ENCODE measurements at regions not wholly inside any gene's neighbourhood (a gene's known extent, or its start where the extent isn't known, plus 50 kb on each side); places are given as distances from the start of the nearest gene placed in this dataset.

DNA sequence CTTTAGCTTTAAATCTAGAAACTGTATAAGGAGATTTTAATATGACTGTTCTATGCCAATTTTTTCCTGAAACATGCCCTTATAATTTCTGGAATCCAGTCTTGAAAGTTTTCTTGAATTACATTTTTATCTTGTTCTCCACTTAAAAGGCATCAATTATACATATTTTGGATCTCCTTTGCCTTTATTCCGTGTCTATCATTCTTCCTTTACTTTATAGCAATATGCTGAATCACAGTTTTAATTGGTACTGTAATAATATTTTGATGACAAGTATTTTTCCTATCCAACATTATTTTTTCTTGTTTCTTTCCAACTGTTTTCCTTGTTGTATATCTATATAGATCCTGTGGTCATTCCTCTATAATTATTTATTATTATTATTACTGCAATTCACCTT, 361.2 kb downstream of the PIK3R1 start:
- TF ChIP-seq, protein P1, sequence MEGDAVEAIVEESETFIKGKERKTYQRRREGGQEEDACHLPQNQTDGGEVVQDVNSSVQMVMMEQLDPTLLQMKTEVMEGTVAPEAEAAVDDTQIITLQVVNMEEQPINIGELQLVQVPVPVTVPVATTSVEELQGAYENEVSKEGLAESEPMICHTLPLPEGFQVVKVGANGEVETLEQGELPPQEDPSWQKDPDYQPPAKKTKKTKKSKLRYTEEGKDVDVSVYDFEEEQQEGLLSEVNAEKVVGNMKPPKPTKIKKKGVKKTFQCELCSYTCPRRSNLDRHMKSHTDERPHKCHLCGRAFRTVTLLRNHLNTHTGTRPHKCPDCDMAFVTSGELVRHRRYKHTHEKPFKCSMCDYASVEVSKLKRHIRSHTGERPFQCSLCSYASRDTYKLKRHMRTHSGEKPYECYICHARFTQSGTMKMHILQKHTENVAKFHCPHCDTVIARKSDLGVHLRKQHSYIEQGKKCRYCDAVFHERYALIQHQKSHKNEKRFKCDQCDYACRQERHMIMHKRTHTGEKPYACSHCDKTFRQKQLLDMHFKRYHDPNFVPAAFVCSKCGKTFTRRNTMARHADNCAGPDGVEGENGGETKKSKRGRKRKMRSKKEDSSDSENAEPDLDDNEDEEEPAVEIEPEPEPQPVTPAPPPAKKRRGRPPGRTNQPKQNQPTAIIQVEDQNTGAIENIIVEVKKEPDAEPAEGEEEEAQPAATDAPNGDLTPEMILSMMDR (IDR thresholded peaks at IDR 0.05) = no peak
- ATAC-seq (ENCODE audit: low FRiP score) (no peak), DNase-seq (ENCODE audit: low spot score) (no peak)

- TF ChIP-seq, protein P1 (IDR thresholded peaks at IDR 0.05) = no peak
- no peak for ATAC-seq (ENCODE audit: low FRiP score)
- no peak for DNase-seq (ENCODE audit: low spot score)
Observed at GRCh38 chr5:68582284-68582683, 366.7 kb downstream of the PIK3R1 start.

DNA sequence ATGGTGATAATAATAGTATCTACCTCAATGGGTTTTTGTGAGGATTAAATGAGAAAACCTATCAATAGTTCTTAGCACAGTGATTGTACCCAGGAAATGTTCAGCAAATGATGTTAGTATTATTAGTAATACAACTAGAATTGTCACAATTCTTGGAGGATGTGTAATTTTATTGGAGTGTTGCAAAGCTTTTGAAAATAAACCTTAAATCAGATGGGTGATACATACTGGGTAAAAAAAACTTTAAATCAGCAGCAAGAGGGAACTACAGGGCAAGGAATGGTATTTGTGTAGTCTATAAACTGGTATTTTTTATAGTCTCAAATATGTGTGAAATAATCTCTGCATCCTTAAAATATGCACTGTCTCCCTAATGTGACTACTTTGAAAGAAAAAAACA, 371.6 kb downstream of the PIK3R1 start:
- no peak for DNase-seq (ENCODE audit: low spot score)
- TF ChIP-seq, protein P1 (IDR thresholded peaks at IDR 0.05) = no peak

DNA sequence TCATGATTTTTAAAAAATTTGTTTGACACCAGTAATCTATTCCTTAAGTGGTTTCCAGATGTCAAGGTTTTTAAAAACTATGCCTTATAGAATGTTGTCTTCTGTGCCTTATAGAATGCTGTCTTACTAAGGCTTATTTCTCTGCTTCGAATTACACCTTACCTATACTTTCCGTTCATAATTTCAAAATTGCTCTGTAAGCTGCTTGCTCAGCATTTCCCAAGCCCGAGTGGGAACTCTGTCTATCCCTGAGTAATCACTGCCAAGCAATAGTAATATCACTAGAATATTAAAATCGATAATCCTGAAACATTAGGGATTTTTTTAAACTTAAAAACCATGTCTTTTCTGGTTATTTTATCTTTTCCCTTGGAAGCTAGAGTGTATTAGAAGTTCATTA, 376.3 kb downstream of the PIK3R1 start:
- no peak for DNase-seq (ENCODE audit: low spot score)
- TF ChIP-seq, protein P1 (IDR thresholded peaks at IDR 0.05) = no peak
- ATAC-seq (ENCODE audit: low FRiP score) = no peak

More for the DNA sequence above, 371.6 kb downstream of the PIK3R1 start:
- ATAC-seq (ENCODE audit: low FRiP score) = no peak

DNA sequence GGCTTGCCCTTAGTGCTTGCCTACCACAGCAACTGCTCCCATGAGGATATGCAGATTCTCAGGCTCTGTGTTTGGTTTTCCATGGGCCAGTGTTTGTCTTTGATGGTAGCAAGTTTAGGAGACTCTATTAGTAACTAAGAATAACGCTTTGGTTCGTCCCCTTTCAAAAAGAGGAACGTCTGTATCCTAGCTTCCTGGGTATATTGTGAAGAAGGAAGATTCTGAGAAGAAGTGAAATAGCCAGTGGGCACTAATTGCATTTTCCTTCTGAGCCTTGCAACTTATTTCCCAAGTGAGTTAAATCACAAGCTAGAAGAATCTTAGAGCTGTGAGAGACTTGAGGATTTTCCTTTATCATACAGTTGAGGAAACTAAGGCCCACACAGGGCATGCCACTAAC, 376.8 kb downstream of the PIK3R1 start:
- DNase-seq (ENCODE audit: low spot score) = no peak
- TF ChIP-seq, protein P1 (IDR thresholded peaks at IDR 0.05) = no peak
- no peak for ATAC-seq (ENCODE audit: low FRiP score)

DNA sequence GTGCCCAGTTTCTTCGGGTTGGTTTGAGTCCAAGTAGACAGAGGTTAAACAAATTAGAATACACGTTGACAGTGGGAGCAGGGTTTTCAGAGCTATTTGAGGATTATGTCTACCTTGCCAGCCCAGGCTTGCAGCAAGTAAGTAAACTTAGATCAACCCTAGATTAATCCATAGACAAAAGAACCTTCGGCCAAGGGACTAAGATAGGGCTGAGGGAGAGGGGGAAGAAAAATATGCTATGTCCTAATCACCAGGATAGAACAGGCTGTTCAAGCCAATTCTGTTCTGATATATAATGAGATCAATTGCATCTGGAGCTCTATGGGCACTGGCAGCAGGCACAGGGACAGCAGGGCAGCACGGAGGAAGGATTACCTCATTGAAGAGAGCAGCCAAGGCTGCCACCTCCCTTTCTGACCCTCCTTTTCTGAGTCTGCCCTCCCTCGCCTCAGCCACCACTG, 377.7 kb downstream of the PIK3R1 start:
- no peak for ATAC-seq (ENCODE audit: low FRiP score)
- no peak for DNase-seq (ENCODE audit: low spot score)
- TF ChIP-seq, protein P1 (IDR thresholded peaks at IDR 0.05) = no peak

- ATAC-seq (ENCODE audit: low FRiP score) (no peak), DNase-seq (ENCODE audit: low spot score) (no peak)
Observed at GRCh38 chr5:68612972-68613371, 397.4 kb downstream of the PIK3R1 start.

More at GRCh38 chr5:68612972-68613371, 397.4 kb downstream of the PIK3R1 start:
- TF ChIP-seq, protein P1 (IDR thresholded peaks at IDR 0.05) = no peak

Data from omental fat pad (tissue), 3 donors.